Raji (cell line): ENCODE measurements at regions not wholly inside any gene's neighbourhood (a gene's known extent, or its start where the extent isn't known, plus 50 kb on each side); places are given as distances from the start of the nearest gene placed in this dataset.
A peak's percentile ranks its signal among the peaks of the same experiment; 100 is the strongest.

Experiments
- POLR2A ChIP-seq: IDR thresholded peaks from 2 replicates; pipeline ENCODE4 v1.6.1; 2011; ENCODE audit warnings: low read depth, low read length, control low read depth; ENCODE audit not compliant: insufficient read depth

GRCh38 chr1:222466150-222466865 is 81.6 kb downstream of the HHIPL2 start:
- TF ChIP-seq POLR2A = no peak

DNA sequence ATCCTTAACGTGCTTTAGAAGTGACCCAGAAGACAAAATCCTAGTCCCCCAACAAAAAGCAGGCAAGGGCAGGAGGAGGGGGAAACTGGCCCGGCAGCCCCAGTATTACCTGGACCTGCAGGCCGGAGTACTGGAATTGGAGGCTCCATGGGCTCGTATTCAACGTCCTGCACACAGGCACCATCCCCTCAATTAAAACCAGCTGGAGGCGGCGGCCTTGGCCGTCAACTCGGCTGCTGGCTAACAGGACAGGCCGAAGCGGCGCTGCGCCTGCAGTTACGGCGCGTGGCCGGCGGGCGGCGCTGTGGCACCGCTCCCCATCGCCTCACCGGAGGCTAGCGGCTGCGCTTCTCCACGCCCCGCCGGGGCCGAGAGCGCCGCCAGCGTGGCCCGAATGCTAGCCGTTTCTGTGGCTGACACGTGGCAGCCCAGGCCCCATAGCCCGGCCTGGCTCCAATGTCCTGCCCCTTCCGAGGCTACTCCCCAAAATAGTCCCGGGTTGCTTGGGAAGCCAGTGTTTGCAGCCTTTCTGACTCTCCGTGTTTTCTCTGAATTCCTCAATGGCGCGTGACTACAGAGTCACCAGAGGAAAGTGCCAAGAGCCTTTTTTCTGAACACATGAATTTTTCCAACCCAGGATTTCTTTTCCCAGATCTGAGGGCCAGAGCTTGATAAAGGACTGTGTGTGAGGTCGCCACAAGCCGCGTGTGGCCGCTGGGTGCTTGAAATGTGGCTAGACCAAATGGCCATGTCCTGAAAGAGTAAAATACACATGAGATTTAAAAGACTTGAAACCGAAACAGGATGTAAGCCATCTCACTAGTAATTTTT is 82.5 kb downstream of the HHIPL2 start:
- TF ChIP-seq POLR2A = peak; percentile 63

DNA sequence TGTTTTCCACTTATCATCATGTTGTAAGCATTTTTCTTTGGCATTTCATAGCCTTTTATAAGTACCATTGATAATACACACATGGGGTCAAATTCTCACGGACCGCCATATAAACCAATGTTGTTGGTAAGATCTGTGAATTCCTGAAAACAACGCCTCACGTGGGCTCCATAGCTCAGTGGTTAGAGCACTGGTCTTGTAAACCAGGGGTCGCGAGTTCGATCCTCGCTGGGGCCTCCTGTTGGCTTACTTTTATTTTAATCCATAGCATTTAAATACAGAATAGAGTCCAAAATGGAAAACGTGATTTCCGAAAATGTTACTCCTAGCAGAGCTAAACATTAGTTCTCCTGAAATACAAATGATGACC is 83.1 kb downstream of the HHIPL2 start:
- no peak for TF ChIP-seq POLR2A

- no peak for TF ChIP-seq POLR2A
These were observed 84.7 kb downstream of the HHIPL2 start for GRCh38 chr1:222463059-222463730.

GRCh38 chr1:222462601-222463000 is 85.3 kb downstream of the HHIPL2 start:
- TF ChIP-seq POLR2A = no peak

DNA sequence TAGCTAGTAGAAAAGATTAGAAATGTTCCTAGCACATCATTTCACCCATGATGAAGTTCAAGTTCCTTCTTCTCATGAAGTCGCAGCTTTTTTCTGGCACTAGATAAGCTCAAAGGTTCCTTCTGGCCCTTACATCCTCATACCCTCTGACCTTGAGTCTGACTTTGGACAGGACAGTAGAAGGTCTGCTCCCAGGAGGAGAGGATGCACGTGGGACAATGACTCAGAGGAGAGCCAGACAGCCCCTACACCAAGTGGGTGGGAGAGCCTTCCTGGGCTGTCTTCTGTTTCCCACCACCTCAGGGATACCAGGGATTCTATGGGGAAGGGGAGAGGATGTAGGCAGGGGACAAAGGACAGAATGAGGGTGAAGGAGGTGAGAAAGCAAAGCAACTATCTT is 86.0 kb downstream of the HHIPL2 start:
- no peak for TF ChIP-seq POLR2A

- no peak for TF ChIP-seq POLR2A
These were observed 88.3 kb downstream of the HHIPL2 start for GRCh38 chr1:222459652-222460051.

DNA sequence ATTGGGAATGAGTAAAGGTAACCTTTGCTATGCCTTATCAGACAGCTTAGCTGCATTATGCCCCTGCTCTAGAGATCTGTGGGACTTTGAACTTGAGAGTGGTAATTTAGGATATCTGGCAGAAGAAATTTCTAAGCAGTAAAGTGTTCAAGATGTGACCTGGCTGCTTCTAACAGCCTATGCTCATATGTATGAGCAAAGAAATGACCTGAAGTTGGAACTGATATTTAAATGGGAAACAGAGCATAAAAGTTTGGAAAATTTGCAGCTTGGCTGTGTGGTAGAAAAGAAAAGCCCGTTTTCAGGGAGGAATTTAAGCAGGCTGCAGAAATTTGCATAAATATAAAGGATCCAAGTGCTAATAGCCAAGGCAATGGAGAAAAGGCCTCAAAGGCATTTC is 90.4 kb downstream of the HHIPL2 start:
- TF ChIP-seq POLR2A = no peak

- no peak for TF ChIP-seq POLR2A
These were observed 90.8 kb downstream of the HHIPL2 start for GRCh38 chr1:222457084-222457483.

DNA sequence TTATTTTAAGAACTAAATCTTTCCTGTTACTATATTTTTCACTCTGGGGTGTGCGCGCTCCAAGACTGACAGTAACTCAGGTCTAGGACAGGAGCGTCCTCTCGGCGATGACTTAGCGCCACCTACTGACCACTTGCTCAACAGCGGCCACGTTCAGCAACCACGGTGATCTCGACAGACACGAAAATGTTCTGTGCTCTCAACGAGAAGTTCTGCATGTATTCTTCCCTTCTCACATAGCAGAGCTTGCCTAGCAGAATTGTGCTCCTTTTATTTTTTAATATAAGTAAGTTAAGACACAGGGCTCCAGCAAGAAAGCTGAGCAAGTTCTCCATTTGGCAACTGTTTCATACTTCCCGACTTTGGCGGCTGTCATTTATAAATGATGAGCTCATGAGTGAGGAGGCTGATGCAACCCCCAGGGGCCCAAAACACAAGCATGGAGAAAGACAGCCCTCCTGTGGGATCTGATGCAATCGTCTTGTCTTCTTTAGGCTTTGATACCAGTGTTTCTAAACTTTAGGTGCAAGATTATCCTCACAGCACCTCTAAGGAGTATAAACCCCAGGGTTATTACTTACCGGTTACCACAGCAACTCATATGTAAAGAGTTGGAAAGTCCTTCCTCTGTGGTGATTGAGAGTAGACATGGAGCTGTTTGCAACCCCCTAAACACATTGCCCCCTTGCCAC is 92.6 kb downstream of the HHIPL2 start:
- no peak for TF ChIP-seq POLR2A

GRCh38 chr1:222454782-222455181 is 93.1 kb downstream of the HHIPL2 start:
- no peak for TF ChIP-seq POLR2A

GRCh38 chr1:222454186-222454585 is 93.7 kb downstream of the HHIPL2 start:
- TF ChIP-seq POLR2A = no peak

- TF ChIP-seq POLR2A = no peak
These were observed 95.9 kb downstream of the HHIPL2 start for GRCh38 chr1:222452031-222452430.

GRCh38 chr1:222443566-222443965 is 104.3 kb downstream of the HHIPL2 start:
- no peak for TF ChIP-seq POLR2A

GRCh38 chr1:222441066-222441465 is 106.8 kb downstream of the HHIPL2 start:
- no peak for TF ChIP-seq POLR2A
